GM18517 (cell line): ENCODE measurements at regions not wholly inside any gene's neighbourhood (a gene's known extent, or its start where the extent isn't known, plus 50 kb on each side); places are given as distances from the start of the nearest gene placed in this dataset.
"Not testable (repeated sequence)": the region's sequence is repeated elsewhere in the genome, so short reads cannot be mapped to it uniquely, and the experiment has no call there.

ENCODE experiments used
- ATAC-seq: cut with Tn5 transposase; IDR thresholded peaks from one replicate; pipeline ENCODE4 v1.9.1; 2021; ENCODE audit warnings: mild to moderate bottlenecking, moderate library complexity; ENCODE audit not compliant: unreplicated experiment

DNA sequence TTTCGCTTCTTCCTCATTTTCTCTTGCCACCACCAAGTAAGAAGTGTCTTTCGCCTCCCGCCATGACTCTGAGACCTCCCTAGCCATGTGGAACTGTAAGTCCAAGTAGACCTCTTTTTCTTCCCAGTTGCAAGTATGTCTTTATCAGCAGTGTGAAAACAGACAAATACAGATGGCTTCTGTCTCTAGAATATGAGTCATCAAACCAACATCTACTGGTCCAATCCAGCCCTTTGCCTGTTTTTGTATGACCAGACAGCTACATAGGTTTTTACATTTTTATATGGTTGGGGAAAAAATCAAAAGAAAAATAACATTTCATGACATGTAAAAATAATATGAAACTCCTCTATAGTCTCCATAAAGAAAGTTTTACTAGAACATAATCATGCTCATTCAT, 118.7 kb upstream of the PTPRG start:
- no peak for ATAC-seq

DNA sequence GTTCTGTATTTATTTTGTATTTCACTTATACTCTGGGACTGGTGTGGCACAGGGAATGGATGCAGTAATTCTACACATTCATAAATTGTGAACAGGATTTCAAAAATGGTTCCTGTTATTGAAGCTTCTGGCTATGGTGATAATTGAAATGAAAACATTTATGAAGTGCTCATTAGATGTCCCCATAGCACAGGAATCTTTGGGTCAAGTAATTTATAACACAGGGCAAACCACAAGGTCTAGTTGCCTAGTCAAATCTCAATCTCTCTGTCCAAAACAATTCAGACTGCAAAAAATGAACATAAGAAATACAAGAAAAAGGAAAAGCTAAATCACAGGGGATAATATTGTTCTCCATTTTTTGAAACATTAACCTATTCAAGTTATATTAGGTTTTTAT, 117.5 kb upstream of the PTPRG start:
- no peak for ATAC-seq

DNA sequence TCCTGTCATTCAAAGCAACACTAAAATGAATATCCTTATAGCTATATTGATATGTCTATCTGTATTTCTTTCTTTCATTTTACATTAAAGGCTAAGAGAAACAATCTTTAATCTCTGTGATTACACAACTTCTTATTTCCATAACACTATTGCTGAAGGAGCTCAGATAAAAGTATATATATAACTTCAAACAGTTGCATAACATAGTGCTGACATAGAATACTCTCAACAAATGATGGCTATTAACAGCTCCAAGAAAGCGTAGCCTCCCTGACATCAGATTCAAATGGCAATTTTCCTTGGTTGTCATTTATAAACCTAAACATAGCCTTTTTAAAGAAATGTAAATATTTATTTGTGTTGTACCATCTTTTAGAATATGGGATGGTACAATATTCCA, 116.6 kb upstream of the PTPRG start:
- ATAC-seq = no peak

DNA sequence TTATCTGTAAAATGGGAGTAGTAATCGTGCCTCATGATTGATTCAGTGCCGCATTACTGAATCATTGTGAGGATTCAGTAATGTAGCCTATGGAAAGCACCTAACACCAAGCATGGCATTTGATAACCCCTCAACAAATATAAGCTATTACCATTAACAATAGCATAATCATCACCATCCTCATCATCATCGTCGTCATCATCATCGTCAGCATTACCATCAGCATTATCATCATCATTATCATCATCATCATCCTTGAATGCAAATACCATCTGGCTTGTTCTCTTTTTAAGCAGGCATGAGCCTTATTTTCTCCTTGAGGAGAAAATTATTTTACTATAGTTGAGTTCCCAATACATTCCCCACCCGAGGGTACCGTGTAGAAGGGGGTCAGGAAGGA, 115.4 kb upstream of the PTPRG start:
- ATAC-seq = no peak

DNA sequence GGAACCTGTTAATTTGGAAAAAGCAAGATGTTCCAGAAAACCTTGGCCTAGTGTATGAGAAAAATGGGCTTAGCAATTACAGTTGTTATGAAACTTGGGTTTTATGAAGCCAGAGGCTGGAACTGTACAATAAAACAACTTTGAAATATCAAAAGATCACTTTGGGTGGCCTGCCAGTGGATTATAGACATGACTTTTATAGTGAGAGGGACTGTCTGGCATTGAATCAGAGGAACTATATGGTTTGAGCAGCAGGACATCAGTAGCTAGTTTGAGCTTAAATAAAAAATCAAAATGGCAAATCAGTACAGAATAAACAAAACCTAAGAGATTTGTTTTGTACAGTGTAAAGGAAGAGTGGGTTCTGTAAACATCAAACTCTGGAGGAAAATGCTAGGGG, 115.0 kb upstream of the PTPRG start:
- no peak for ATAC-seq

DNA sequence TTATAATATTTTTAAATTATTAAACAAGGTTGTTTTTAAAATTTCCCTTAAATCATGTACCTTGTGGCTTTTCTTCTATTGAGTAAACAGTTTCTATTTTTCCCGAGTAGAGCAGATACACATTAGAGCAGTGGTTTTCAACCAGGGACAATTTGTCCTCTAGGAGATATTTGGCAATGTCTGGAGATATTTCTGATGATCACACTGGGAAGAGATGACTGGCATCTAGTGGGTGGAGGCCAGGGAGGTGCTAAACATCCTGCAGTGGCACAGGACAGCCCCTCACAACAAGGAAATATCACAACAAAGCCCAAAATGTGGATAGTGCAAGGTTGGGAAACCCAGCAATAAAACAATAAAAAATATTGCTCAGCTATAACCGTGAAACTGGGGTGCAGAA, 113.0 kb upstream of the PTPRG start:
- no peak for ATAC-seq

DNA sequence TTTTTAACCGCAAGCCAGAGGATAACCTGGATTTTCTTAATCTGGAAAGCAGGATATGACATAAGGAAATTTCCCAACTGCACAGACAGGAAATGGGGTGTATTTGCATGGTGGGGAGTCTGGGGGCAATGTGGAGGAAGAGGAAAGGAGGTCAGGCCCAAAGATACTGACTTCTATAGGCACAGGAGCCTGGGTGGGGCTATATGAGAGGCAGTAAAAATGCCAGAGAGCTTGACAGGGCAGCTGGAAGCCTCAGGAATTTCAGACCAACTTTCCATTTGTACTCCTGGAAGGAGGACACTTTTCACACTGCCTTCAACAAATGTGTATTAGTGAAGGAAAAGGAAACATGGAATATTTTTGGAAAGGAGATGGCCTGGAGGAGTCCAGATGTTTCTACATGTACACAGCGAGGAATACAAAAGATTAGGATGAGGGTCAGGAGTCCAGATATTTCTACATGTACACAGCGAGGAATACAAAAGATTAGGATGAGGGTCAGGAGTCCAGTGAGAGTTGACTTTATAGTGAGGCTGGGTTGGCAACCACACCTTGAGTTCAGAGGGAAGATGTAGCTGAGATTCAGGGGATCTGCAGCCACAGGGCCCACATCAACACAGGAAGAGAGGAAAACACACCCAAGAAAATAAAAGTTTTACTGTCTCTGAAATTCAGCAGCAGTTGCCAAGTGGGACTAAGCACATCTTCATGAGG, 111.9 kb upstream of the PTPRG start:
- ATAC-seq = no peak

DNA sequence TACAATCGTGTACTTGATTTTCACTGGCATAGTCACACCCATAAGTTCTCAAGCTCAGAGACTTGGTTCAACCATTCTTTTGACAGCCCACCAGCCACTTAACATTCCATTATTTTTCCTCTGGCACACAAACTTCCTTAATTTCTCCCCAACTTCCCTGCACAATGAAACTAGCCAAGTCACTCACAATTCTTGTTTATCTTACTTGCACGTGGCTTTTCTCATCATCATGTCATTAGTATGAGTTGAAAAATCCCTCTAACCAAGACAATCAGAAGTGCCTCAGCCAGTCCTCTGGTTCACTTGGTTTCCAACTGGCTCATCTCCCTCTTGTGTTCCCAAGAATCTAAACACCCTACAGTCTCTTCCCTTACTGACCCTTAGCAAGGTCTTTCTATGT, 110.5 kb upstream of the PTPRG start:
- no peak for ATAC-seq

DNA sequence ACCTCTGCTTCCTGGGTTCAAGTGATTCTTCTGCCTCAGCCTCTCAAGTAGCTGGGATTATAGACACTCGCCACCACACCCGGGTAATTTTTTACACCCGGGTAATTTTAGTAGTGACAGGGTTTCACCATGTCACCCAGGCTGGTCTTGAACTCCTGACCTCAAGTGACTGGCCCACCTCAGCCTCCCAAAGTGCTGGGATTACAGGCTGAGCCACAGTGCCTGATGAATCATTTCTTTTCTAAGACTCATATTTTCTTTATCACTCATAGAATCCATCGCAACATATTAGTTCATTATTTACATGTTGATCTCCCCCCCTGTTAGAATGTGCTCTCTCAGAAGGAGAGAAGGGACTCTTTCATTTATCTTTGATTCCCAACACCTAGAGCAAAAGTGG, 109.5 kb upstream of the PTPRG start:
- ATAC-seq = no peak

DNA sequence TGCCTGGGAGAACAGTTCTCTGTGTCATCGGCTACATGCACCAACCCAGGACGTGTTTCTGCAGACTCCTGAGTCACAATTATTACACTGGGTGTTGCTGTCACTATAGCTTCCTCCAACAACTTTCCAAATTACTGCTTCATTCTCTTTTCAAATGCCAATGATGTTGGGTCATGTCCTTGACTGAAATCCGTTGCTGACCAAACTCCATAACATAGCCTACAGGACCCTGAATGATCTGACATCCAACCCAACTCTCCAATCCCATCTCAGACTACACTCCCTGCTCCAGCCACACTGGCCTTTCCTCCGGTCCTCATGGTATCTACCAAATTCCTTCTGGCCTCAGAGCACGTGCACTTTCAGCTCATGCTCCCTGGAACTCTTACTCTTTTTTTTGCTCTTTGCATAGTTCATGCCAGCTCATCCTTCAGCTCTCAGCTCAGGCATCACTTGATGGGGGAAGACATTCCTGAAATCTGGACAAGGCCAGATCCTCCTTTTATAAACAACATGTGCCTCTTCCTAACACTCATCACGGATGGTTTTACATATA, 108.8 kb upstream of the PTPRG start:
- no peak for ATAC-seq

DNA sequence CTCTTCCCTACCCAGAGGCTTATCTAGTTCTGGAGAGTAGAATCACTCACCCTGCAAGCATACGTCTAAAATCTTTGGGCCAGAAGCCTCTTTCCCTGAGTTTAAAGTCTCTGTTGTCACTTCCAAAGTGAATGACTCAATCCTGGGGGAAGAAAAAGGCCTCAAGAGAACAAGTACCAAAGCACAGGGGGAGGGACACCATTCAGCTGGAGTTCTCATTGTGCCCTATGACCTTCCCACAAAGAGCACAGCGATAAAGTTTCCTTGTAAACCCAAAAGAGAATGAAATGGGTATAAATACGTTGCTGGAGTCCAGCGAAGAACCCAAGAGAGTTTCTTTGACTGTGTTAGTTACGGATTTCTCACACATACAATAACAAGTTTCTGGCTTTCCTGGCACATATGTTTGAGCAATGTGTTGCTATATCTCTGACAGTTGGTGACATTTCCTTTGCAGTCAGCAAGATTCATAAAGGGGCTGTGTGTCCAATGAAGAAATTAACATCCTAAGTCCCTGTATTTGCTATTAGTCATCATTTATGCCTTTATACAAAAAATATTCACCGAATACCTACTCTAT, 107.3 kb upstream of the PTPRG start:
- no peak for ATAC-seq

DNA sequence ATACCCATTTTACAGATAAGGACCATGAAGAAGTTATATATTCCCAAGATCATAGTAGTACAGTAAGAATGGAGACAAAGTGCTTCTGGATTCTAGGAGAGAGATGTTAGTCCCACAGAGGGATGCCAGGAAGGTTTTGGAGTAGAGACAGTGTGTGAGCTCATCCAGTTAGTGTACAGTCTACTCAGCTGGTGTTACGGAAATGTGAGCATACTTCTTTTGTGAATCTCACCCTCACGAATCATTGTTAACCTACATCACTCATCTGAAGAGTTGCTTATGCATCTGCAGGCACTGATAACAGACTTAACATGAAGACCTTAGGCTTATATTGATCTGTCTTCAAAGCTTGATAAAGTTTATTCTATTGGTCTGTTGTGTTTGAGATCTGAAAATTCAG, 106.6 kb upstream of the PTPRG start:
- ATAC-seq = no peak

DNA sequence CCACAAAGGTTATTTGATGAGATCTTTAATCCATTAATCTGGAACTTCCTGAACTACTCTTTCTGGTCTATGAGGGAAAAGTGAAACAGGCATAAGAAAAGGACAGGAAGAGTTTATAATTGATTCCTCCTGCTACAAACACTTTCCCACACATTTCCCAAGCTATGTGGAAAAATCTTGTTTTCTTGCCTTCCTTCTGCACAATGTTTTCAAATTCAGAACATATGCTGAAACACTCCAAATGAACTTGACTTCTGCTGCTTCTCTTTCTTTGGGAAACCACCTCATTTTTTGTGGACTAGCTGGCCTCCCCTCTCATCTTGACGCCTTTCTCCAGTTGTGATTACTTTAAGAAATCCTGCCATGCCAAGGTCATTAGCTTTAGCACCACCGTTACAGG, 100.7 kb upstream of the PTPRG start:
- ATAC-seq = no peak

DNA sequence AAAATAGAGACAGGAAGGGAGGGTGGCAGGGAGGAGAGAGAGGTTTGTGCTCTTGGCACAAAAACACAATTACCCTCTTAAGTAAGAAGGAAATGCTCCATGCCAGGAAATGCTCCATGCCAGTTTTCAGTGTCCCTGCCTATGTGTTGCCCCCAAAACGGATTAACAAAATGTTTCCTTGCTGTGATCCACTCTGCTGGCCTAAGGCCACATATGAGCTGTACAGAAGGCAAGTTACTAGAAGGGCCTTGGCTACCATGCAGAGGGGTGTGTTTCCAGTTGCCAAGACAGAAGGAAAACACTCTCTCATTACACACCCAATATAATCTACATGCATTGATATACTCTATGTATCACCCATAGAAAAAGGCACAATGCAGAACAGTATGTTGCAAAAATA, 98.2 kb upstream of the PTPRG start:
- no peak for ATAC-seq

DNA sequence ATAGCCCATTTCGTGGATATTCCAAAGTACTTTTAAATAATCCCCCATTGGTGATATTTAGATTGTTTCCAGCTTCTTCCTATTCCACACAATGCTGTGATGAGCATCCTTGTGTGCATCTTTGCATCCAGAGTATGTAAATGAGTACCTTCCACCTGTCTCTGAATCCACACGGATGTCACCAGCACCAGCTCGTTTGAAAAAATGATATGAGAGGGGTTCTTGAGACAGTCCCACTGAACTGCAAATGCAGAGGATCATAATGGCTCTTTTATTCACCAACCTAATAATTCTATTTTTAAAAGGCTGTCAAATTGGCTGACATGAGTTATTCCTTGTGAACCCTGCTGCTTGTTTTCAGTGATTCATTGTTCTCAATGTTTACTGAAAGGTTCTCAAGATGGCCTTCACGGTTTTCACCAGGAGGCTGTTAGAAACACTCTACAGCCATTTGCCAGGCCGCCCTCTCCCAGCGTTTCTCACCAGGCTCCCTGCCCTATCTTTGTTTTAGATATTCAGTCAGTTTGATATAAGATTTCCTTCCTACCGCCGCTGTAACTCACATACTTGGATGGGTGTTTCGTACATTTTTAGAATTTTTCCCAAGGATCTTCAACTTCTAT, 96.7 kb upstream of the PTPRG start:
- ATAC-seq = no peak

DNA sequence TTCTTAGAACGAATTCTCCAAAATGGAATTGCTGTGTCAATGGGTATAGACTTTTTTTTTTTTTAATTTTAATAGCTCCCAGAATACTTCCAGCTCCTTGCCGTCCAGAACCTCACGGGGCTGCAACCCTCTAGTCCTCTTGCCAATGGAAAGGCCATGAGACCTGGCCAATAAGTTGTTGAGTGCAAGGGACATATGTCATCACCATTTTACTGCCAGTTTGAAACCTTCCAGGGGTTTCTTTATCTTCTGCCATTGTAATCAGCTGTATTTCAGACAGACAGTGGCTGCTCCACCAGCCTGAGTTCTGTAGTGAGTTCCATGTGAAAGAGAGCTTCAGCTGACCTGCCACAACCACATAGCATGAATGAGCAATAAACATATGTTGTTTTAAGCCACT, 95.0 kb upstream of the PTPRG start:
- no peak for ATAC-seq

DNA sequence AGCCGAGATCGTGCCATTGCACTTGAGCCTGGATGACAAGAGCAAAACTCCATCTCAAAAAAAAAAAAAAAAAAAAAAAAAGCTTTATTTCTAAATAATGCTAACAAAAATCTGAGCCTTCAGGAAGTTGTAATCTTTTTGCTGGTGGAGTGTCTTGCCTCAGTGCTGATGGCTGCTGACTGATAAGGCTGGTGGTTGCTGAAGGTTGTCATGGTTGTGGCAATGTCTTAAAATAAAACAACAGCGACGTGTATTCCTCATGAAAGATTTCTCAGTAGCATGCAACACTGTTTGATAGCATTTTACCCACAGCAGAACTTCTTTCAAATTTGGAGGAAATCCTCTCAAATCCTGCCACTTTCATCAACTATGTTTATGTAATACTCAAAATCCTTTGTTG, 77.4 kb upstream of the PTPRG start:
- ATAC-seq = no peak

DNA sequence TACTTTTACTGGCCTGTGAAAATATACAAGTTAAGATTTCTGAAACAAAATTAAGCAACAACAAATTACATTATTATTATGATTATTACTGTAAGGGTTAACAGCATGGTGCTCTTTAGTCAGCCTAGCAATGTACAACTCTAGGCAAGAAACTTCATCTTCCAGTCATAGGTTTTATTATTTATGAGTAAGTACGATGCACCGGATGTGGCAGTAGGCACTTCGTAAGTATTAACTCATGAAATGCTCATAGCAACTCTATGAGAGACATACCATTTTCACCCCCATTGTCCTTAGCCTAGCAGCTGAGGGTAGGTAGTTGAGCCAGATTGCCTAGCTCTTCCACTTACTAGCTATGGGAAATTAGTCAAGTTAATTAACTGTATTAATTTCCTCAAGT, 68.0 kb upstream of the PTPRG start:
- no peak for ATAC-seq

DNA sequence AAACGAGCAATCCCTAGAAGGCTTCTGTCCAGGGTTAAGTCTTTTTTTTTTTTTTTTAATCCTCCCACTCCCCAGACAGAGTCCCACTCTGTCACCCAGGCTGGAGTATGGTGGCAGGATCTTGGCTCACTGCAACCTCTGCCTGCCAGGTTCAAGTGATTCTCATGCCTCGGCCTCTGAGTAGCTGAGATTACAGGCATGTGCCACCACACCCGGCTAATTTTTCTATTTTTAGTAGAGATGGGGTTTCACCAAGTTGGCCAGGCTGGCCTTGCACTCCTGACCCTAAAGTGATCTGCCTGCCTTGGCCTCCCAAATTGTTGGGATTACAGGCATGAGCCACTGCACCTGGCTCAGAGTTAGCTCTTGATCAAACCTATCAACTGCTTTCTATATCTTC, 67.1 kb upstream of the PTPRG start:
- ATAC-seq = not testable (repeated sequence)

DNA sequence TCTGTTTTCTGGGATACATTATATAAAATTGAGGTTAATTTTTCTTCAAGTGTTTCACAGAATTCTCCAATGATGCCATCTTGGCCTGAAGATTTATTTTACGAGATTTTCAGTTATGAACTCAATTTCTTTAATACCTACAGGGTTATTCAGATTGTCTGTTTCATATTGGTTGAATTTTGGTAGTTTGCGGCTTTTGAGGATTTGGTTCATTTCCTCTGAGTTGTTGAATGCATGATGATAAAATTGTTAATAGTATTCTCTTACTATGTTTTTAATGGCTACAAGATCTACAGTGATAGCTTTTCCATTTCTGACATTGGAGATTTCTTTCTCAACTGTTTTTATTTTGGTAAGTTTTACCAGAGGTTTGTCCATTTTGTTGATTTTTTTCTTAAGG, 63.9 kb upstream of the PTPRG start:
- ATAC-seq = no peak

DNA sequence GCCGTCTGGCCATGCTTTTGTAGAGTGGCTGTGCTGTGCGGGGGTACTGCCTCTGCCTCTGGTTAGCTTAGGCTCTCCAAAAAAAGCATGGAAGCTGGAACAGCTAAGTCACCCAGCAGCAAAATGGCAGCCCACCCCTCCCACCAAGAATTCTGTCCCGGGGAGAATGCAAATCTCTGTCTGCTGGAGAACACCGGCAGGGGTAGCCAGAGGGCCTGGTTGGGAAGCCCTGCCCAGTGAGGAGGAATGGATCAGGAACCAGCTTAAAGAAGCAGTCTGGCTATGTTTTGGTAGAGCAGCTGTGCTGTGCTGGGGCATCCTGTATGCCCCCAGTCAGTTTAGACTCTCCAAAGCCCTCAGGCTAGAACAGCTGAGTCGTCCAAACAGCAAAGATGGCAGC, 56.2 kb upstream of the PTPRG start:
- ATAC-seq = no peak

DNA sequence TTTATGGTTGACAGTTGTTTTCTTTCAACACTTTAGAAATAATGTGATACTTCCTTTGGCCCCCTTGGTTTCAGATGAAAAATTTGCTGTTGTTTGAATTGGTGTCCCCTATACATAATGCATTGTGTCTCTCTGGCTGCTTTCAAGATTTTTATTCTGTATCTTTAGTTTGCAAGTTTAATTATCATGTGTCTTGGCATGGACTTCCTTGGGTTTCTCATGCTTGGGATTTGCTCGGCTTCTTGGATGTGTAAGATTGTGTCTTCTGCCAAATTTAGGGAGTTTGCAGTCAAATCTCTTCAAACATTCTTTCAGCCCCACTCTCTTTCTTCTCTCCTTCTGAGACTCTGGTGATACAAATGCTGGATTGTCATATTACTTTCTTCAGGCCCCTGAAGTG, 53.4 kb upstream of the PTPRG start:
- ATAC-seq = no peak
